ENCODE measurements at regions not wholly inside any gene's neighbourhood (a gene's known extent, or its start where the extent isn't known, plus 50 kb on each side); places are given as distances from the start of the nearest gene placed in this dataset.
"Not testable (repeated sequence)": the region's sequence is repeated elsewhere in the genome, so short reads cannot be mapped to it uniquely, and the experiment has no call there.

- DNase-seq: no peak
These were observed 185.6 kb downstream of the INSC start for GRCh38 chr11:15300341-15300740.

DNA sequence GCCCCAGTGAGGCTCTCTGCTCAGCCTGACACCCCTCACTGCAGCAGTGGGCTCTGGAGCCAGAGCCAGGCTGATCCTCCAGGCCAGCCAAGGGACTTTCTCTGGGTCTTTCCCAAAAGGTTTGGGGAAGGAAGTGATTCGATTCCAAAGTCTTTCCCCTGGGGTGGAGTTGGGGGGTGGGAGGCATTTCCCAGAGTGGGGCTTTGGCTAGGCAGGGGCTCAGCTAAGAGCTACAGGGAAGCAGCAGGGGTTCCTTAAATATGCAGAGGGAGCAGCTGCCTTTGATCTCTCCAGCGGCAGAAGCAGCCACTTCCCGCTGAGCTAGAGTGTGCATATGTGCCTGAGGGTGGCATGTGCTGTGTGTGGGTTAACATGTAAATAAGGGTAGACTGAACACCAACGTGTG, 192.9 kb downstream of the INSC start:
- DNase-seq: no peak

DNA sequence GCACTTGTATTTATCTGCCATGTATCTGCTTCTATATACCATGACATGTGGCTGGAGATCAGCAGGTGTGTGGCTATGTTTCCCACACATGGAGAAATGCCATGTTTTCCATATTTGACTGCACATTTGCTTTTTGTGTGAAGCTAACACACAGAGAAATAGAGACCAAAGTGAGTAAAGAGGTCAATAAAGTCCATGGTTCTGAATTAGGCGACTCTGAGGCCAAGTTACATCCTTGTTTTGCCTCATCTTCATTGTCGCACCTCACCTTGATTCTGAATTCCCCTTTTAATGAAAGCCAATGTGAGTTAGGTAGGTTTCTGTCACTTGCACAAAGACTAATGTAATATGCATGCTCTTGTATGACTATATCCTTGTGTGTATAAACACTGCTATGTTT, 194.1 kb downstream of the INSC start:
- DNase-seq: no peak

DNA sequence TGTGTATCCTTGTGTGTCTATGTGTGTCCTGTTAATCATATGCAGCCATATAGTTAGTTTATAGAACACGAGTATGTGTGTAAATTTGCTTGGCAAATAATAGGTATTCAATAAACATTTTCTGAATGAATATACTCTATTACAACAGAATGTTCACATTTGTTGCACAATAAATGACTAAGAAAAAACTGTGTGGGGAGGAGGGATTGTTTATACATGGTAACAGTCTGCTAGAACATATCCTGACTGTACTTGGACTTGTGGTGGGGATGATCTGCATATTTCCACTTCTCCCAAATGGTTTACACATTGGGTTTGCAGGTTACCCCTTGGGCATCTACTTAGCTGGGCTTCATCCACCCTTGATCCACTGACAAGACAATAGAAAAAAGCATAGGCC, 194.6 kb downstream of the INSC start:
- no peak for DNase-seq

DNA sequence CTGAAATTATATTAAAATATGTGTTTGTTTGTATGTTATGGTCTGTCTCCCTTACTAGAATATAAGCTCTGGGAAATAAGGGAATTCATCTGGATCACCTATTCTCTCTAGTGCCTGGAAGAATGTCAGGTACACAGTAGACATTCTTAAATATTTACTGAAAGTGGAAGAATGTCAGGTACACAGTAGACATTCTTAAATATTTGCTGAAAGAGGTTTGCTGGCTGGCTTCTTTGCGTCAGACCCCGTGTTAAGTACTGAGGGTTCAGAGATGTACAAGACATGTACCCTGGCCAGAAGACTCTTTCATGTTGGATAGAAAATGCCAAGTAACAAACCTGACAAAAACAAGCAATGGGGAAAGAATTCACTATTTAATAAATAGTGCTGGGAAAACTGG, 199.1 kb downstream of the INSC start:
- DNase-seq: no peak

DNA sequence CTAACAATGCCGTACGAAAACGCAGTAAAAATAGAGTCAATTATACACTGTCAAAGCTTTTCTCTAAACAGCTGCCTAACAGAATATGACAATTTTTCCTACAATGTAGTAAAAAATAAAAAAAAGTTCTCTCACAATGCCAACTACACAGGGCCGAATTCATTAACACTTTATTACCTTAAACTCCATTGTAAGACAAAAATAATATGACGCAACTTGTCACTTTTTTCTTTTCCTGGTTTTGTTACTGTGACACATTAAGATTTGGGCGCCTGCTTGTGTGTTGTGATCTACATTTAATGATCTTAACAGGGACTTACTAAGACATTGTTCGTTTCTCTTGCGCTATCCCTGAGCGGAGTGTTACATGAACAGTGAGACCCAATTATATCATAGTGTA, 204.1 kb downstream of the INSC start:
- no peak for DNase-seq

GRCh38 chr11:15326520-15326919, 211.8 kb downstream of the INSC start:
- no peak for DNase-seq

- DNase-seq: peak; percentile 30
These were observed 213.1 kb downstream of the INSC start for GRCh38 chr11:15327786-15328231.

DNA sequence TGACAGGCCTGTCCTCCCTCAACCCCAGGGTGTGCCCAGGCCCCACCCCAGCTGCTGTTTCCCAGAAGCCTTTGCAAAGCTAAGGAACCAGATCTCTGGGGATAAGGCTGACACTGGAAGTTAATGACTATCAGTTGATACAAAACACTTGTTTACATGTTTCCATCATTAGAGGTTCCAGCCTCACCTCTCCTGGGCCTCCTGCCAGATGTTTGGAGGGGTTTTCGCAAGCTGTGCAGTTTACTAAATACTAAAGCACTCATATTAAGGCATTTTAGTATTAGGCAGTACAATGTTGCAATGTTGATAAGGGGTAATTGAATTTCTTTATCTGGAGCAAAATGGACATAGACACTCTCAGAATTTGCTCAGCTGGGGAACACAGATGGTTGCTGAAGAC, 218.7 kb downstream of the INSC start:
- DNase-seq: no peak

DNA sequence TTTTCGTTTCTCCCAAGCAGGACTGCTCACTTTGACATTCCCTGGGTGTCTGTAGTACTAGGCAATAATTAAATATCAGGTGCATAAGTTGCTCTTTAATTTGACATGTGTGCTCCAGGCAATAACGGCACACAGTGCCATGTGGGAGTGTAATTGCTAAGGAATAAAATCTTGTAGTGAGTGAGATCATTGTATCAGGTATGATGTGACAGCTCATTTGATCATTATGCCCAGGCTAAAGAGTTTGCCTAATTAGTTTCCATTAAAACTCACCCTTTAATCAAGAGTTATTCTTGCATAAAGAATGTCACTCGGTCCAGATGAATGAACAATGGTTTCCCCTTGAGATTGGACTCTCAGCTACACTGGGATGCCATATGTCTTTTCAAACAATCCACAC, 220.0 kb downstream of the INSC start:
- no peak for DNase-seq

- no peak for DNase-seq
These were observed 221.3 kb downstream of the INSC start for GRCh38 chr11:15336021-15336420.

- no peak for DNase-seq
These were observed 224.6 kb downstream of the INSC start for GRCh38 chr11:15339302-15339701.

DNA sequence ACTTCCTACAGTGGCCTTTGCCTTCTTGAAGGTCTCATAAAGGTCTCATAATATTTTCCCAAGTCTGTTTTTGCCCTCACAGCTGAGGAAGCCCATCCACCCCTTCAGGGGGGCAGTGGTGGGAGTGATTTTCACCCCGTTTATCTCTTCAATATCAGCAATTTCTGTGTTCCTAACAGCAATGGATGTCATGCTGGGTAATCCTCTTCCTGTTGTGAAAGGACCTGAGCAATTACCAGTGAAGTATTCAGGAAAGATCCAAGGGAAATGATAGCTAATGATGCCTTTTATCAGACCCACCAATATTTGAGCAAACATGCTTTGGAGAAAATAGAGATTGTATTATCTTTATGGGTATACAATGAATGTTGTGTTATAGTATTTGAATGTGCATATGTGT, 226.9 kb downstream of the INSC start:
- no peak for DNase-seq

- DNase-seq: no peak
These were observed 227.4 kb downstream of the INSC start for GRCh38 chr11:15342163-15342562.

- no peak for DNase-seq
These were observed 232.2 kb downstream of the INSC start for GRCh38 chr11:15346907-15347306.

DNA sequence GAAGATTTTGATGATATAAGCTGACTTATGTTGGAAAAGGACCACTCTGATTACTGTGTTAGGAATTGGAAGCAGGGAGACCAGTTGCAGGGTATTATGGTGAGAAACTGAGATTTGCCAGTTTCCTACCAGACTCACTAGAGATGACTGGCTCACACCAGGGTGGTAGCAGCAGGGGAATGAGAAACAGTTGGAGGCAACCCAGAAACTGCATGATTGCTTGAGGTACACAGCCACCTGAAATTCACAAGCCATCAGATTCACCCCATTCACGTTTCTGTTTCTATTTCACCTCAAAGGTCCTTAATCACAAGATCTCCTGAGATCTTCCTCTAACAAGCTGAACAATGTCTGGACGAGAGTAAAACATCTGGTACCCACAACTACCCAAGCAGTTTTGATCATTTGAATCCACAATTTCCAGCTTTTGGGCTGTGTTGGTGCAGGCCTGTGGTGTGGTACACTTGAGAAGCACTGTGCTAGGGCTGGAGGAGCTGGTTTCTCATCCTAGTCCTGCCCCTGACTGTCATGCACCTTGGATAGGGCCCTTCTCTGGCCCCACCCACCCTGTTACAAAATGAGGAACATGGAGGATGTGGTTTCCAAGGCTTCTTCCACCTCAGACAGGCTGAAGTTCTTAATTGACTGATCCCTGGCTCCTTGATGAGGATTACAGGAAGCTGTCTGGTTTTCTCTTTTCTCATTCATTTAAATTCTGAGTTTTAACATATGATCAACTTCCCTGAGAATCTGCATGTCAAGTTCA, 233.4 kb downstream of the INSC start:
- no peak for DNase-seq

- DNase-seq: no peak
These were observed 234.7 kb downstream of the INSC start for GRCh38 chr11:15349413-15349812.

DNA sequence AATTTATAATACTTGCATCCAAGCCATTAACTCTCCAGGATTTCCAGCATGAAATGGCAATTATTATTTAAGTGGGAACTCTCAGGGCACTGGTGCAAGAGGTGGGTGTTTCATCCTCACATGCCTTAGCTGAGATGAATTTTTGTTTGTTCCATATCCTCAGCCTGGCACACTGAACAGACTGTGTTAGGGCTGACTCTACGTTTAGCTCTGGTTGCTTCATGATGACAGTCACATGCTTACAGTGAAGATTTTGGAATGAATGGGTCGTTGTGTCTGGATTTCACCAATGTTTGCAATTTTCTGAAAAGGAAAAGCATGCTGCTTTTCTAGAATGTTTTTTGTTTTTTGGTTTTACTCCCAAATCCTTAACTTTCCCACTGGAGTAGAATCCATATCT, 246.6 kb downstream of the INSC start:
- DNase-seq: no peak

- not testable (repeated sequence) for DNase-seq
These were observed 250.6 kb downstream of the INSC start for GRCh38 chr11:15365286-15365685.

GRCh38 chr11:15367695-15368094, 253.0 kb downstream of the INSC start:
- no peak for DNase-seq

GRCh38 chr11:15370495-15371147, 255.9 kb downstream of the INSC start:
- no peak for DNase-seq

DNA sequence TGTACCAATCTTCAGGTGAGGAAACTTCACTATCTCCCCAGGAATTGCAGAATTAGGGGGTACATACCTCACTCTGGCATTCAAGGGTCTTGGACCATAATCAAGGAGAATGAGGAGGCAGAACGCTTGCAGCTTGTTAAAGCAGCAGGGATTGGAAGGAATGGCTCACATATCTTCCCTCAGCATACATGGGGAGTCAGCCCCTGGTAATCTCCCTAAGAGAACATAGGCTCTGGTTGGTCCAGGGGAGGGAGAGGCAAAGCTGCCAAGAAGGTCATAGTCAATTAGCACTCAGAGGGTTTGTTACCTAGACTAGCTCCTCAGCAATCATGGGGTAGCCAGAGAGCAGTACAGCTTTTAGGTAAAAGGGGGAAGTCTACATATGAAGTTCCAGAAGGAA, 256.8 kb downstream of the INSC start:
- no peak for DNase-seq

GRCh38 chr11:15374418-15374817, 259.7 kb downstream of the INSC start:
- DNase-seq: no peak

DNA sequence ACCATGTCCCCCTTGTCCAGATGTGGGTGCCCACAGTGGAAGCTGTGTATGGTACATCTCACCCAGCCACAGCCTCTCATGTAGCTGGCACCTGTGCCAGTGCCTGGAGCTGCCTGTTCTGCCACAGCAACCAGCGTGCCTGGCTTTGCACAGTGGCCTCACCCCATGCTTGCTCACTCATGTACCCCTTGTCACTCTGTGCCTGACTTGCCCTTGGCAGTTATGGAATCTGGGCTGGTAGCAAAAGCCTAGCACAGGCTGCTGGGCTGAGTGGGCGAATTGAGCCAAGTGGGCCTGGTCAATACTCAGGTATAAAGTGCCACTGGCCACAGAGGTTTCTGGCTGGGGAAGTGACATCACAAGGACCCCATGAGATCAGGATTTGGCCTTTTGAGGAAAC, 264.2 kb downstream of the INSC start:
- DNase-seq: no peak

DNA sequence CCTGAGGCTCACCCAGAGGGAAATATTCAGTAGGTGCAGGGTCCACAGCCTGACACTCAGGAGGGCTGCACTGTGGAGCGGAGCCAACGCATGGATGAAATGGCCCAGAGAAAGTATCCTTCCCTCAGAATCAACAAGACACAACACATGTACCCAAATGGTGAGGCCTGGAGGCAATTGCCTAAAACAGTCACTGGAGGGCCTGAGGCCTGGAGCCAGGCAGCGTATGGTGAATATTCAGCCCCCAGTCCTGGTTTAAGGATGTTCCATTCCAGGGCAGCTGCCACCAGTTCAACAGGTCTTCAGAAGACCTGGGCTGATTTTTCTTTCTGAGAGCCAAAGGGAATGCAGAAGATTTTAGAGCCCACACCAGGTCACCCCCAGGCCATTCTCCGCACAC, 264.8 kb downstream of the INSC start:
- no peak for DNase-seq
